Fibroblast of pulmonary artery (primary cell): ENCODE measurements at regions not wholly inside any gene's neighbourhood (a gene's known extent, or its start where the extent isn't known, plus 50 kb on each side); places are given as distances from the start of the nearest gene placed in this dataset.

Experiments
- DNase-seq: peaks from one replicate; pipeline ENCODE4 v3.0.0-alpha.2; 2010; ENCODE audit warnings: low read depth
- H3K4me3 ChIP-seq: replicated peaks from 2 replicates; pipeline ENCODE4 v1.5.1; 2011; ENCODE audit warnings: low read depth, mild to moderate bottlenecking, control low read depth, low read length, moderate library complexity
- TF ChIP-seq, protein P1 (sequence below): IDR thresholded peaks from 2 replicates; pipeline ENCODE4 v1.5.1; 2011; ENCODE audit warnings: mild to moderate bottlenecking, control low read depth, low read length, inconsistent platforms; ENCODE audit errors: missing control alignments

DNA sequence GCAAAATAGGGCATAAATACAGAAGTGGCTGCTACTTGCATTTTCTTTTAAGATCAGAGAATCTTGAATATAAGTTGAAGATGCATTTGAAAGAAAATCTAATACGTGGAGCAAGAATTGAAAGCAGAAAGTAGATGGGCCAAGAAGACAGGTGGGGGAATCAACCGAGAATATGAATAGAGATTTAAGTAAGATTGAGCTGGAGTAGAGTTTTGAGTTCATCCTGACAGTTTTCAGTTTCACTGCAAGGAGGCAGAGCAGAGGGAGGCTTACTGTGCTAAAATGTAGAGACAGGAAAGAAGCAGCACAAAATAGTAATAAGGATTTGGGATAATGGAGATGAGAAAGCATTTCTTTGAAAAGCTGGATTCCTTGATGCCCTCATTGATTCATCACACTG, 214.5 kb downstream of the GJA1 start:
- DNase-seq, result no peak
- TF ChIP-seq, protein P1, sequence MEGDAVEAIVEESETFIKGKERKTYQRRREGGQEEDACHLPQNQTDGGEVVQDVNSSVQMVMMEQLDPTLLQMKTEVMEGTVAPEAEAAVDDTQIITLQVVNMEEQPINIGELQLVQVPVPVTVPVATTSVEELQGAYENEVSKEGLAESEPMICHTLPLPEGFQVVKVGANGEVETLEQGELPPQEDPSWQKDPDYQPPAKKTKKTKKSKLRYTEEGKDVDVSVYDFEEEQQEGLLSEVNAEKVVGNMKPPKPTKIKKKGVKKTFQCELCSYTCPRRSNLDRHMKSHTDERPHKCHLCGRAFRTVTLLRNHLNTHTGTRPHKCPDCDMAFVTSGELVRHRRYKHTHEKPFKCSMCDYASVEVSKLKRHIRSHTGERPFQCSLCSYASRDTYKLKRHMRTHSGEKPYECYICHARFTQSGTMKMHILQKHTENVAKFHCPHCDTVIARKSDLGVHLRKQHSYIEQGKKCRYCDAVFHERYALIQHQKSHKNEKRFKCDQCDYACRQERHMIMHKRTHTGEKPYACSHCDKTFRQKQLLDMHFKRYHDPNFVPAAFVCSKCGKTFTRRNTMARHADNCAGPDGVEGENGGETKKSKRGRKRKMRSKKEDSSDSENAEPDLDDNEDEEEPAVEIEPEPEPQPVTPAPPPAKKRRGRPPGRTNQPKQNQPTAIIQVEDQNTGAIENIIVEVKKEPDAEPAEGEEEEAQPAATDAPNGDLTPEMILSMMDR, result no peak
- H3K4me3 ChIP-seq, result no peak overlapping the region

GRCh38 chr6:121651420-121651819, 216.0 kb downstream of the GJA1 start:
- TF ChIP-seq, protein P1, result no peak
- peak; percentile 58 for DNase-seq

DNA sequence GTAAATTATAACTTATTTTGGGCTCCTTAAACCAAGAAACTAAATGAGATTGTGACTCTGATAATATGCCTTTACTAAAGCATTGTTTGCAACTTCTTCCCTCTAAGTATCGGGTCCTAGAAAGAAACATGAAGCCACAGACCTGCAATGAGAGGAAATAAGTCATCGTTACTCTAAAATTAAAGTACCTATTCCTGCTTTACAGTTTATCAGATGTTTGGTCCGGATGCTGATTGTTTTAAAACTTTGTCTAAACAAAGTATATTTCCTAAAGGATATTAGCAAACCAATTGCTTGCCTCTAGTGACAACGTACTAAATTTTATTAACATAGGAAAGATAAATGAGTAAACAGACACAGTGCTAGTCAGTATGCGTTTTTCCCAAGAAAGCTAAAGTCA, 216.8 kb downstream of the GJA1 start:
- H3K4me3 ChIP-seq, result no peak overlapping the region
- TF ChIP-seq, protein P1, result no peak
- DNase-seq, result no peak

More at GRCh38 chr6:121651420-121651819, 216.0 kb downstream of the GJA1 start:
- H3K4me3 ChIP-seq, result no peak overlapping the region

DNA sequence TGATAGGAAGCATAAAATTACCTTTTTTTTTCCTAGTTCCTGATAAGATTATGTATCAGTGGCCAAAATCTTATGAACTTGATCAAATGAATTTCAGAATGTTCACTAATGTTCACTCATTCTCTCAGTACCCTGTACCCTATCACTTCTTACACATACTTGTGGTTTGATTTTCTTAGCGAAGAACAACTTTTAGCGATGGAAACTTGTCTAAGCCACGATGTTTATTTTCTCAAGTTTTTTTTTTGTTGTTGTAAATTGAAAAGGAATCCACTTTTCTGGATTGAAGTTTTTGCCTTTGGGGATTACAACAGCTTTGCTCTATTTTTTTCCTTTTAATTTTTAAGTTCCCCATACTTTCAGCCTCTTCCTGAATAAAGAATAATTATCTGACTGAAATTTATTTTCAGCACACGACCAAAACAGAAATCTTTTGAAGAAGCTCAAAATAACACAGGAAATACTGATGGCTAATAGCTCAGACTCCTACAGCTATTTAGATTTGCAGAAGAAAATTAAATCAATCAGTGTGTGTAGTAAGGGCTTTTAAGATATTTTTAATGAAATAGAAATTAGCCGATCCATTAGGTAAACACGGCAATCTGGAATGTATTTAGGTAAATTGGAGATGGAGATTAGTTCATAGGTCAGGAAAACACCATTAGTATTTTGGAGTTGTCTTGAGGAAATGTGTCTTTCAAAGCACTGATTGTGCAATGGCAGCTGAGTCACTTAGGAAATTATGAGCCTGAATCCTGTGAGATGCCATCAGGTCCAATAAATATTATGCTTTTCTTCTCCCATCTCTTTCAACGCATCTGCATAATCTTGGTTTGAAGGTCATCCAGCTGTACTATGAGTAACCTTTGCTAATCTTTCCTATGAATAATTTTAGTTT, 217.5 kb downstream of the GJA1 start:
- TF ChIP-seq, protein P1, result no peak
- DNase-seq, result peak; percentile 91
- H3K4me3 ChIP-seq, result no peak overlapping the region

DNA sequence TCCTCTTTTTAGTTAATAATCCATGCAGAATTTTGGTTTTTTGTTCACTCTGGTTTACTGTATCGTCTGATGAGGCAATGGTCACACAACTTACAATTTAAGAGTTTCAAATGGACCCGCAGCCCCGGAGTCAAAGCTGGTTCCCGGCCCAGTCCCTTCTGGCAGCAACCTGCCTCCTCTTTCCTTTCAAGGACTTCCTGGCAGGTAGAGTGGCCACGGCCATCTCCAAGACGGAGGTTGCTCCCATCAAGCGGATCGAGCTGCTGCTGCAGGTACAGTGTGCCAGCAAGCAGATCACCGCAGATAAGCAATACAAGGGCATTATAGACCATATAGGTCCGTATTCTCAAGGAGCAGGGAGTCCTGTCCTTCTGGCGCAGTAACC, 218.2 kb downstream of the GJA1 start:
- TF ChIP-seq, protein P1, result no peak
- H3K4me3 ChIP-seq, result no peak overlapping the region
- no peak for DNase-seq

GRCh38 chr6:121657972-121658371, 222.5 kb downstream of the GJA1 start:
- TF ChIP-seq, protein P1, result no peak
- no peak for DNase-seq
- H3K4me3 ChIP-seq, result no peak overlapping the region

DNA sequence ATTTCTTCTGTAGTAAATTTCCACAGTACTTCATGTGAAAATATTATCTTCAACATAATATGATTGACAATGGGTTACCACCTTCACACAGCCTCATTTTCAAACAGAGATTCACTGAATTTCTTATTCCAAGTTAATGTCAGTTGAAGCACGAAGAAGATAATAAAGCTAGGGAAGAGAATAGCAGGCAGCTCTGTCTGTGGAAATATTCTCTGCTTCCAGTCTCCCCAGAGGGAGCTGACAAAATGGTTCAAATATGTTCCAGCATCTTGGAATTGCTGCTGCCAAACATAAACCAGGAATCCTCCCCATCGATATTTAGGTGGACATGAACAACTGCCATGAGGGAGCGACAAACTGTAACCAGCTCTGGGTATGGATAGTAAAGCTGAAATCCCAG, 224.8 kb downstream of the GJA1 start:
- TF ChIP-seq, protein P1, result no peak
- H3K4me3 ChIP-seq, result no peak overlapping the region
- no peak for DNase-seq
